ENCODE measurements at regions not wholly inside any gene's neighbourhood (a gene's known extent, or its start where the extent isn't known, plus 50 kb on each side); places are given as distances from the start of the nearest gene placed in this dataset.

GRCh38 chr2:13616059-13616458 lies 899.3 kb downstream of the TRIB2 start:
- H3T11ph ChIP-seq (ENCODE audit: low read length): no peak overlapping the region
- WGBS (ENCODE audit: extremely low coverage, insufficient read length, low lambda C conversion rate): no CpG with 5 or more reads among the region's 15 CpGs
- no peak overlapping the region for H4K91ac ChIP-seq (ENCODE audit: insufficient read length, low read depth, low read length)

More at GRCh38 chr2:13616059-13616458, 899.3 kb downstream of the TRIB2 start:
- Histone ChIP-seq H2AK5ac (ENCODE audit: insufficient read length, low read length) (no peak overlapping the region), H3K27ac (ENCODE audit: insufficient read length, low read depth, low read length) (no peak overlapping the region), H3K27me3 (ENCODE audit: insufficient read depth, low read length) (no peaks in the 10 kb centered on the region), H3K56ac (ENCODE audit: insufficient read length, low read depth, low read length) (no peak overlapping the region), H3K9ac (ENCODE audit: extremely low read depth, insufficient read length, low read length) (no peak overlapping the region), H2BK120ac (ENCODE audit: low read depth, low read length, poor library complexity, severe bottlenecking) (no peak overlapping the region), H3K23me2 (ENCODE audit: insufficient read length, low read depth, low read length, poor library complexity, severe bottlenecking) (no peaks in the 10 kb centered on the region), H3K23ac (ENCODE audit: insufficient read length, low read depth, low read length) (no peak overlapping the region), H3K9me3 (ENCODE audit: control insufficient read depth, low read depth, low read length) (no peaks in the 10 kb centered on the region), H3K79me2 (ENCODE audit: insufficient read depth, low read length) (no peaks in the 10 kb centered on the region), H2BK15ac (ENCODE audit: low read depth, low read length) (no peak overlapping the region), H2AFZ (ENCODE audit: low read length) (no peak overlapping the region), H3K18ac (ENCODE audit: insufficient read length, low read depth, low read length) (no peak overlapping the region), H2BK20ac (ENCODE audit: low read depth, low read length, poor library complexity, severe bottlenecking) (no peak overlapping the region), H3K4ac (ENCODE audit: low read depth, low read length) (no peak overlapping the region), H3K4me1 (ENCODE audit: insufficient read depth, low read length) (no peaks in the 10 kb centered on the region; the same call in 1 of the 2 replicates), H3K79me1 (ENCODE audit: insufficient read depth, low read depth, low read length, poor library complexity, severe bottlenecking) (no peaks in the 10 kb centered on the region), H2BK5ac (ENCODE audit: insufficient read length, low read length) (no peak overlapping the region), H4K20me1 (ENCODE audit: control insufficient read depth, insufficient read depth, insufficient read length) (no peaks in the 10 kb centered on the region), H2BK12ac (ENCODE audit: insufficient read length, low read depth, low read length) (no peak overlapping the region), H3K4me2 (ENCODE audit: insufficient read depth, insufficient read length, low read length) (no peak overlapping the region), H3K14ac (ENCODE audit: insufficient read depth, low read length) (no peak overlapping the region), H4K8ac (replicated peaks; ENCODE audit: insufficient read length, low read depth, low read length) (no peak overlapping the region), H4K5ac (ENCODE audit: insufficient read length, low read depth, low read length) (no peak overlapping the region)
- no peak for TF ChIP-seq CTCF (conservative IDR thresholded peaks at IDR 0.05)
- Mint-ChIP-seq H3K4me3 (no peak overlapping the region), H3K4me1 (peaks cover 6 to 12% of the 10 kb centered on the region in 2 experiments), H3K27me3 (ENCODE audit: low read depth) (no peaks in the 10 kb centered on the region), H3K9me3 (peaks cover 6 to 11% of the 10 kb centered on the region in 2 experiments; a peak in 4 of 5 replicates), H3K36me3 (ENCODE audit: insufficient read depth in 1 of 3, low read depth in 3 of 3) (peaks cover 4 to 6% (median 4%) of the 10 kb centered on the region in 3 experiments; a peak in 6 of 7 replicates), H3K27ac (no peak overlapping the region)
- no peak for DNase-seq
